GM19395 (cell line): ENCODE measurements at regions not wholly inside any gene's neighbourhood (a gene's known extent, or its start where the extent isn't known, plus 50 kb on each side); places are given as distances from the start of the nearest gene placed in this dataset.

Source experiments
- ATAC-seq: cut with Tn5 transposase; IDR thresholded peaks from one replicate; pipeline ENCODE4 v1.9.1; 2021; ENCODE audit warnings: mild to moderate bottlenecking, moderate library complexity; ENCODE audit not compliant: unreplicated experiment

DNA sequence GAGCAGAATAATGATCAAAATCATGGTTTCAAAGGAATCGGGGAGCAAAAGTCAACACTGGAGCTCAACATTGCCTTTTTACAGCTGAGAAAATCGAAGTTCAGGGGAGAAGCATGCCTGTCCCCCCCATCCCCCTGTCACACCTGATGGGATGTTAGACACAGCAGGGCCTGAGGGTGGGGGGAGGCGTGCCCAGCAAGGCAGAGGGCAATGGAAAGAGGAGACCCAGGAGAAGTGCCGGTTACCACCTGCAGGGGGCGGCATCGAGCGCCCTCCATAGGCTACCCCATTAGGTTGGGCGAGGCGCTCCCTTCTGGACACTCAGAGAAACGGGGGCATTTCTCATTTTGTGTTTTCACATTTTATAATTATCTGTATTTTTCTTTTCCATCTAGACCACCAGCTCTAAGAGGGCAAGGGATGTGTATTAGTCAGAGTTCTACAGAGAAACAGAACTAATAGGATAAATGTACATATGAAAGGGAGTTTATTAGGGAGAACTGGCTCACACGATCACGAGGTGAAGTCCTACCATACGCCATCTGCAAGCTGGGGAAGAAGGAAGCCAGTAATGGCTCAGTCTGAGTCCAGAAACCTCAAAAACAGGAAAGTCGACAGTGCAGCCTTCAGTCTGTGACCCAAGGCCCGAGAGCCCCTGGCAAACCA, 271.3 kb downstream of the LRATD1 start:
- peak; percentile 99 for ATAC-seq

DNA sequence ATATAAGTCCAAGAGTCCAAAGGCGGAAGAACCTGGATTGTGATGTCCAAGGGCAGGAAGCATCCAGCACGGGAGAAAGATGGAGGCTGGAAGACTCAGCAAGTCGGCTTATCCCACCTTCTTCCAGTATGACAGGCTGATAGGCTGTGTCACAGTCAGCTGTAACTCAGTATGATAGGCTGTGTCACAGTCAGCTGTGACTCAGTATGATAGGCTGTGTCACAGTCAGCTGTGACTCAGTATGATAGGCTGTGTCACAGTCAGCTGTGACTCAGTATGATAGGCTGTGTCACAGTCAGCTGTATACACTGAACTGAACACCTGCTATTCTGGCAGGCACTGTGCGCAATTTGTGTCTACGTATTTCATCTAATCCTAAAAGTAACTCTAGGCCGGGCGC, 271.9 kb downstream of the LRATD1 start:
- peak; percentile 5 for ATAC-seq

- ATAC-seq = no peak
Measured at GRCh38 chr2:14905571-14905970, 273.1 kb downstream of the LRATD1 start.

GRCh38 chr2:14907014-14907612, 274.6 kb downstream of the LRATD1 start:
- ATAC-seq = no peak

- ATAC-seq = no peak
Measured at GRCh38 chr2:14909795-14910194, 277.3 kb downstream of the LRATD1 start.

DNA sequence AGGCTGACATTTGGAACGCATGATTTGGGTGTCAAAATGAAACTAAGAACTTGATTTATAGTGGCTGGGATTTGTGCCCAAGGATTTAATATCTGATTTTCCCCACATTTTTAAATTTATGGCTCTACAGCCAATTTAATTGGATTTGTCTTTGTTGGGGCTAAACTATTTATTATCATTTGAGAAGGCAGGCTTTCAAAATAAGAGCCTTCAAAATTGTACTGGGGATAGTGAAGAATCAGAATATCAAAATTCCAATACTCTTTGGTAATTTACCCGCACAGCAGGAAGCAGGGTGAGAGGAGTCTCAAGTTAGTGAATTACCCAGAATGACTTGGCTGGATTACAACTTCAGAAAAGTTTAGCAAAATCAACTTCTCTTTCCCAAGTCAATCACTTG, 278.1 kb downstream of the LRATD1 start:
- ATAC-seq = no peak

DNA sequence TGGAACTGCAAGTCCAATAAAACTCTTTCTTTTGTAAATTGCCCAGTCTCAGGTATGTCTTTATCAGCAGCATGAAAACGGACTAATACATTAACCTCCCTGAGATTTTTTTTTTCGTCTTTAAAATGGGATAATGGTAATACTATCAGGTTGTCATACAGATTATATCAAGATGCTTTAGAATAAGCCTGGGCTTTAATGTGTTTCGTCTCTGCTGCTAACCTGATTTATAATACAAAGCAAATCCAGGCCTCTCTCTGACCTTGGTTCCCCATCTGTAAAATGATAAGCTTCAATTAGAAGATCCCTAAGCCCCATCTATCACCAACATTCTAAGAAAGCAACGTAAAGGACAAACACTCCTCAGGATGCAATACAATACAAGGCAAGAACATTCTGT, 283.5 kb downstream of the LRATD1 start:
- no peak for ATAC-seq

GRCh38 chr2:14923820-14924580, 291.5 kb downstream of the LRATD1 start:
- ATAC-seq = no peak

DNA sequence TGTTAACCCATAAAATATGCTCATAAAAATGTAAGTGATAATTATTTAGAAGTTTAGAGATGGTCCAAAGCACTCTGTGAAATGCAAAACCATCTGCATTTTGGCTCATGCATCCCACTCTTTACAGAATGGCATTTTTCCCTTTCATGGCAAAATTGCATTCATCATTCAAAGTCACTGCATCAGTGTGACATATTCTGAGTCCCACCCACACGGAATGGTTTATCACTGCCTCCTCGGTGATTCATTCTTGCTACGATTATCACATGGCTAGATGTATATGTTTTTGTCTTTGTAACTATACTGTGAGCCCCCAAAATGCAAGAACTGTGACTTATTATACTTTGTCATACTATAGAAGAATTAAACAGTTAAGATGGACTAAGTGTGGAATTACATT, 293.0 kb downstream of the LRATD1 start:
- ATAC-seq = no peak

GRCh38 chr2:14927021-14927564, 294.6 kb downstream of the LRATD1 start:
- ATAC-seq = no peak

DNA sequence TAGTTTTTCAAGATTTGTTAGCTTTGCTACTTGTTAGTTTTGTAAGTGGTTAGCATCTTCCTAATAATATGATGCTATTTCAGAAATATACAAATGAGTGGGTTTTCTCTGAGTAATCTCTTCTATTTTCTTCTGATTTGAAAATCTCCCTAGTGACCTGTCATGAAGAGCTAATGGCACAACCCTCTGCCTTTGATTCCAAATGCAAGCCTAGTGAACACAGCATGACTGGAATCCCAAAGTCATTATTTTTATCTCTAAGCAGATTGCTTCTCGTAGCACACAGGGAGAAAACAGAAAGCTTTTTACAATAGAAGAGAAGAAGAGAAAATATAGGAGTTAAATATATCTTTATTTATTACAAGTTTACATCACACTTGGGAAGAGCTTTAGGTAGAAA, 295.5 kb downstream of the LRATD1 start:
- ATAC-seq = no peak

DNA sequence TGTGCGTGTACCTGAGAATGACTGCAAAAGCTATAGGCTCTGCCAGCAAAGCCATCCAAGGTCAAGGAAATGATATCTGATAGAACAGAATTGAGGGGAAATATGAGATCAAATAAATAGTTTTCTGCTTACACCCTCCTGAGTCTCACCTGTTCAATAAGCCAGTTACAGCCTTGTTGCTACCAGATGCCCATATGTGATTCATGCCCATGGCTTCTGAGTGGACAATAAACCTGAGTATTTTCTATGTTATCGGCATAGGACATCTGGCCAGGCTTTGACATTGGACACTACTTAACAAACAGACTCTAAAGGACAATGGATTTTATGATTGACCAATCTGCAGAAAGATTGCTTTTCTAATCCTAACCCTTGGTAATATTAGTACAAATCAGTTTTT, 297.9 kb downstream of the LRATD1 start:
- ATAC-seq = no peak

GRCh38 chr2:14932285-14932684, 299.8 kb downstream of the LRATD1 start:
- ATAC-seq = no peak

- no peak for ATAC-seq
Measured at GRCh38 chr2:14933753-14934152, 301.2 kb downstream of the LRATD1 start.

DNA sequence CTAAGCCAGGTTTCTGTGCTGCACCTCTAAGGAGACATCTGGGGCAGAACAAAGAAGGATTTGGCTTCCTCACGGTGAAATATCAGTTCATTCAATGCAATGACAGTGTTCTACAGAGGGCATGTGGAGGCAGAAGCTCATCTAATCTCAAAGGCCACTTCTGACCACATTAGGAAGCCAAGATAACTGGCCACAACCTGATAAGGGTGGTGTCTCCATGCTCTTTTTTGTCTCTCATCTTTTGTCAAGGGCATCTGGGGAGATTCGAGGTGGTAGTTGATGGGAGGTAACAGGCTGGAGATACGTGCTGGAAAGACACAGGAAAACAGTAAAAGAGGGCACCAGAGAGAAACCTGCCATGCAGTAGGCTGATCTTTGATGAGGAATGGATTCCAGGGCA, 303.9 kb downstream of the LRATD1 start:
- no peak for ATAC-seq

DNA sequence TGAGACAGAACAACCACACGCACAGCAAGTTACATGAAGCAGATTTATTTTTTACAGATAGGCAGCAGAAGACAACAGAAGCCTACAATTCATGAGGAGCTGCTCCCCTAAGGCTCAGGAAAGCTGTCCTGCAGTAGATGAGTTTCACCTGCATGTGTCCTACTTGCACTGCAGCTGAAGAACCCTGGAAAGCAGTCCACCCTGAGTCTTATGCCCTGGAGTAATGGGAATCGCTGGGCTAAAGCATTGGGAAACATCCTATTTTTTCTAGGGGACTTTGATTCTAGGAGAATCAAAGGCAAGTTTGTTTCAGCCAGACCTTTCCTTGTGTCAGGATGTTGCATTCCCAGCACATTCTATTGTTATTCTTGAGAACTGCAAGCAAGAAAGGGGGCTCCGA, 304.8 kb downstream of the LRATD1 start:
- ATAC-seq = no peak

GRCh38 chr2:14941151-14941631, 308.7 kb downstream of the LRATD1 start:
- ATAC-seq = no peak

- no peak for ATAC-seq
Measured at GRCh38 chr2:14942987-14943386, 310.5 kb downstream of the LRATD1 start.

DNA sequence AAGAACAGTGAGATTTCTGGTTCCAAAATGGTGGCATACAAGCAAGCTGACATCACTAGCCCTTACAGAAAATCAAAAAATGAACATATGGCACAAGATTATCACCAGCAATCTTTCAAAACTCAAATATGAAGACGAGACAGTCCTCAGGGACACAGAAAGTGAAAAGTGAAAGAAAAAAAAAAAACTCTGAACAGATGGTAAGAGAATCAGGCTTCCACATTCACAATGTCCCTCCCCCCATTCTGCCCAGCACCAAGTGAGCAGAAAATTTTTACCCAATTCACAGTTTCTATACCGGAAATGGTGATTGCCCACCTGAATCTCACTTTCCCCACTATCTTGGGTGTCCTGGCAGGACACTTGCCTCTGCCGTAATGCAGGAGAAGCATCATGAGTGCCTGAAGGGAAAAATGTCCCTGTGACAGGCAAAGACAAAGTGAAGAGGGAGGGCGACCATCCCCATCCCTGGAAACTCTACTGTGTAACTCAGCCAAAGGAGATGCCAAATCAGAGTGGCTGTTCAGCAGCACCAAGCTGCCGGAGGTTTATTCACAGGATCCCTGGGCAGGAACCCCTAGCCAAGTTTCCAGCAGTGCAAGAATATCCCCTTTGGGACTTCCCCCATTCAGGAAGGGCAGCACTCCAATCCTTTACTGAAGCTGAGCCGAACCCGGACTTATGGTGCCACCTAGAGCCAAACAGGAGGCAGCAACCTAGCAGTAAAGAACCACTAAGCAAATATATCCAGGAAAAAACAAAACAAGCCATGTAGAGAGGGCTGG, 312.2 kb downstream of the LRATD1 start:
- ATAC-seq = peak; percentile 83

DNA sequence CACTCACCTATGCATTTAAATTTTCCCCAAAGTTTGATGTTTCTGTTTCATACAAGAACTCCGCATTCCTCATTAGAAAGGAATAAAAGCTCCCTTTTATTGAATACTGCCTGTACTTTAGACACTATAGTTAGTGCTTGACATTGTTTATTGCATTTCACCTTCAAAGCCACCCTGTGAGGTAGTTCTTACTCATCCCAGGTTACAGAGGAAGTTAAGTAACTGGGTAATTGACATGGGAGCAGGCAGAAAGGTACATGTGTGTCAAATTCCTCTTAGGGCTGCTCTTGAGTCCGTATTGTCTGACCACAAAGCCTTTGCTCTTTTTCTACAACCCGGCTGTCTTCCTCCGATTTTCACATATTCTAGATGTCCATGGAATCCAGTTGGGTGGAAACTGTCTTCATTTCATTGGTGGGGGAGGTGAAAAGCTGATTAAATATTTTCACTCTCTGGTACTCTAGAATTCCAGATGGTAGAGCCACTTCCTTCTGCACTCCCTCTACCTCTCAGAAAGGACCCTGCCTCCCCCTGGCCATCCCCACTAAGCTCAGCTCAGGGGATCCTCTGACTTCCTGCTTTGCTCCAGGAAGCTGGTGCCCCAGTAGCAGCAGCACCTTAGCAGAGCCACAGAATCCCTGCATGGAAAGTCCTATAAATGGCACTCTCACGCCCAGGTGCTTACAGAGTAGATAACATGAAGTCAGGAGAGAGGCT, 319.2 kb downstream of the LRATD1 start:
- no peak for ATAC-seq
